ENCODE measurements at regions not wholly inside any gene's neighbourhood (a gene's known extent, or its start where the extent isn't known, plus 50 kb on each side); places are given as distances from the start of the nearest gene placed in this dataset.

DNA sequence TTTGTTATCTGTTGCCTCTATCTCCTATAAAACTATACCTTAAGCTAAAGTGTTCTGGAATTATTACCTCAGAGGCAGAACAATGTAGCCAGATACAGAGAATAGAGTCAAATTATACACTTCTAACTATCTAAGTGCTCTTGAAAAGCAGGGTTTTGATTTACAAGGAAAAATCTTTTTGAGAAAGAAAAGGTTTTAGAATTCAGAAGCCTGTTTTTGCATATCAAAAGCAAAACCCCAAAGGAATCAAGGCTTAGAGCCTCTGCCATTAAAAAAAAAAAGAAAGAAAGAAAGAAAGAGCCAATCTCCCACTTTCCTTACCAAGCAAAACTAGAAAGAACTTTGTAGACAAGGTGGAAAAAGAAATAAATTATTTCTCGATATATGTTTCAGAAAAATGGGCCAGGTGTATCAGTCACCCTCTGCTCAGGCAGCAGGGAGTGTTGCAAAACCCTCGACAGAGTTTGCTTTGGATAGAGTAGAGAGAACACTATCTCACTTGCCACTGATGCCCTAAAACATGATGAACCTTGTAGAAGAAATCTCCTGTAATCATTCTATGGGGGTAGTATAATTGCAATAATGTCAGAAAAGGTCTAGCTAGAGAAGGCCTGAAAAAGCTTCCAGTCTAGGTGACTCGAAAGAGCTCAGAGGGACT lies 318.3 kb downstream of the PCDH10 start:
- H3K36me3 ChIP-seq (ENCODE audit: control insufficient read depth, insufficient read depth, low read length): no peaks in the 10 kb centered on the region
- H3K27me3 ChIP-seq (ENCODE audit: control insufficient read depth, insufficient read depth, low read length): no peaks in the 10 kb centered on the region
- H3K18ac ChIP-seq (ENCODE audit: low read depth, low read length): no peak overlapping the region
- no peak overlapping the region for H3K4me2 ChIP-seq (ENCODE audit: low read depth, low read length)
- H3K4ac ChIP-seq (ENCODE audit: low read depth, low read length): no peak overlapping the region
- dilution Hi-C loops (cut with HindIII; ENCODE audit: low sequenced_read_pairs, unreplicated experiment) (no loop called here), intact Hi-C loops (cut with micrococcal nuclease) (no loop called here), in situ Hi-C loops (cut with MboI; ENCODE audit: low sequenced_read_pairs) (no loop called here)
- H3K56ac ChIP-seq (ENCODE audit: extremely low read depth, insufficient read depth, low read length): no peak overlapping the region
- no peak overlapping the region for H2BK5ac ChIP-seq (ENCODE audit: low read depth, low read length, poor library complexity, severe bottlenecking)
- DNase-seq (no peak), ATAC-seq (ENCODE audit: low read depth) (no peak)
- no peak overlapping the region for H2BK15ac ChIP-seq (ENCODE audit: low read depth, low read length)
- no peak for TF ChIP-seq CTCF (conservative IDR thresholded peaks at IDR 0.05; ENCODE audit: low read depth, low read length)
- TF ChIP-seq RFX5 (IDR thresholded peaks at IDR 0.05; ENCODE audit: low read depth, low read length): no peak
- TF ChIP-seq CEBPB (IDR thresholded peaks at IDR 0.05; ENCODE audit: low read depth, low read length): no peak
- no peak for TF ChIP-seq POLR2A (IDR thresholded peaks at IDR 0.05; ENCODE audit: low read depth, low read length)
- no peak for TF ChIP-seq MAZ (IDR thresholded peaks at IDR 0.05; ENCODE audit: borderline replicate concordance, low read depth, low read length)
- no peak for TF ChIP-seq RCOR1 (IDR thresholded peaks at IDR 0.05; ENCODE audit: insufficient replicate concordance, low read length)
- no peaks in the 10 kb centered on the region for H4K20me1 ChIP-seq (ENCODE audit: insufficient read depth, low read length)
- H2AFZ ChIP-seq (replicated peaks; ENCODE audit: low read length, poor library complexity): no peak overlapping the region
- no peak overlapping the region for H3K4me3 ChIP-seq (ENCODE audit: insufficient read depth, low read depth, low read length)
- no peaks in the 10 kb centered on the region for H3K9me1 ChIP-seq (ENCODE audit: insufficient read depth, low read length)
- WGBS, 2 experiments (ENCODE audit: extremely low coverage in 2 of 2, insufficient read length in 1 of 2): no CpG with 5 or more reads among the region's 3 CpGs
- ChIA-PET CTCF (no interaction called here), POLR2A (ENCODE audit: unreplicated experiment) (no interaction called here)
- H3K9ac ChIP-seq (ENCODE audit: low read depth, low read length): no peak overlapping the region
- no peak overlapping the region for H3K23ac ChIP-seq (ENCODE audit: low read depth, low read length)
- BruUV-seq (replicated peaks): no TSS peak
- H4K8ac ChIP-seq (ENCODE audit: low read depth in 2 of 2, low read length in 2 of 2): no peak overlapping the region
- H2BK20ac ChIP-seq (ENCODE audit: low read depth, low read length): no peak overlapping the region
- no peak overlapping the region for H2AK9ac ChIP-seq (replicated peaks; ENCODE audit: low read depth, low read length, poor library complexity)
- no peaks in the 10 kb centered on the region for H3K9me3 ChIP-seq (ENCODE audit: control insufficient read depth, insufficient read depth, low read length)
- no peak overlapping the region for H4K91ac ChIP-seq (ENCODE audit: insufficient read depth, low read depth, low read length)
- no peak overlapping the region for H3K14ac ChIP-seq (replicated peaks; ENCODE audit: low read depth, low read length)
- H3K79me1 ChIP-seq (ENCODE audit: low read depth in 1 of 2, low read length in 2 of 2): no peaks in the 10 kb centered on the region
- no peak overlapping the region for H3K27ac ChIP-seq (ENCODE audit: insufficient read depth, low read length)
- H2BK120ac ChIP-seq (ENCODE audit: low read depth, low read length): no peak overlapping the region
- H4K5ac ChIP-seq (ENCODE audit: low read depth, low read length): no peak overlapping the region
- H3K4me1 ChIP-seq (ENCODE audit: control insufficient read depth, insufficient read depth, low read length): no peaks in the 10 kb centered on the region
- no peak overlapping the region for H2AK5ac ChIP-seq (ENCODE audit: low read depth, low read length)

All from IMR-90 (cell line).